Activated effector memory CD4-positive, alpha-beta T cell treated with anti-CD3 and anti-CD28 coated beads, Interleukin-2, amount 50 U/mL, for 16 hours (primary cell): ENCODE measurements at regions not wholly inside any gene's neighbourhood (a gene's known extent, or its start where the extent isn't known, plus 50 kb on each side); places are given as distances from the start of the nearest gene placed in this dataset.

Experiments
- DNase-seq: peaks from one replicate; pipeline ENCODE4 v3.0.0-alpha.2; 2020

DNA sequence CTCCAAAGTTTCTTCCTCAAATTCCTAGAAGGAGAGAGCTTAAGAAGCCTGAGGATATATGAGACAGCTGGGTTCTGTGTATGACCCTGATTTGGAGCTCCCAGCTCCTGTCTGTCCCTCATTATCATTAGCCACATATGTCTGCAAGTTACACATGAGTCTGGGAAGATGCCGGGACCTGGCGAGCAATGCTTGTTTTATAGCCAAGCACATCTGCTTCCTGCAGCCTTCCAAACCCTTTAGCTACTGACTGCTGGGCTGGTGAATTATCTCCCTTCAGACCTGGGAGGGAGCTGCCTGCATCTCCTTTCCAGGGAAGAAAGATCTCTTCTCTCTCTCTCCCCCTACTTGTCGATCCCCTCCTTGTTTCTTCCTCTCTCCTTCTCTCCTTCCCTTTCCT is 556.7 kb upstream of the BOD1L1 start:
- DNase-seq, result no peak

DNA sequence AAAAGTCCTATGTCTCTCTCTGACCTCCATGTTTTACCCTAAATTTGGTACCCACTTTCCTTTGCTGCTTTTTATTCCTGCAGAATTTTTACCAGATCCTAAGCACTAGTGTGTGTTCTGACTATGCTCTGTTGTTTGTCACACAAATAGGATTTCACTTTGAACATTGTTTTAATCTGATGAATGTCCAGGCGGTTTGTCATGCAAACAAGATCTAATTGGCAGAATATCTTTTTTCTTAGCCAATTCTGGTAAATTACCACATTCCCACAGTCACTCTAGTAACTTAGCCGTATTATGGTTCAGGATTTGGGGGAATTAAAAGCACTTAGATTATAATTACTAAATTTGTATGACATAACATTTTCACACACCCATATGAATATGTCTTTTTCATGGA is 557.2 kb upstream of the BOD1L1 start:
- no peak for DNase-seq

DNA sequence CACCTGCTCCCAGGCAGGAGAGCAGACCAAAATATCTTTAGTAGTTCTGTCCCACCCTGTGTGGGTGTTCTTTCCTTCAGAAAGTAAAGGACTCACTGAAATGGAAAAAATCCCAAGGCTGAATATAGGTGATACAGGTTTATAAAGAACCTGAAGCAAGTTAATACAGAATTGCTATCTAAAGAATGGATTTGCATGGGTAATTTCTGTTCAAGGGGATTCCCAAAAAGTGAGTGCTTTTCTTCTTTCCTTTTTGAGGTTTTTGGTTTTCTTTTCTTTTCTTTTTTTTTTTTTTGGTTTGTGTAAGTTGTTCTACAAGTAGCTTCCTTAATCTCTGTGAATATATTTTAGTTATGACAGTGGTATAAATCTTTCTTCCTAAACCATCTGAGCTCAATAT is 560.7 kb upstream of the BOD1L1 start:
- no peak for DNase-seq

DNA sequence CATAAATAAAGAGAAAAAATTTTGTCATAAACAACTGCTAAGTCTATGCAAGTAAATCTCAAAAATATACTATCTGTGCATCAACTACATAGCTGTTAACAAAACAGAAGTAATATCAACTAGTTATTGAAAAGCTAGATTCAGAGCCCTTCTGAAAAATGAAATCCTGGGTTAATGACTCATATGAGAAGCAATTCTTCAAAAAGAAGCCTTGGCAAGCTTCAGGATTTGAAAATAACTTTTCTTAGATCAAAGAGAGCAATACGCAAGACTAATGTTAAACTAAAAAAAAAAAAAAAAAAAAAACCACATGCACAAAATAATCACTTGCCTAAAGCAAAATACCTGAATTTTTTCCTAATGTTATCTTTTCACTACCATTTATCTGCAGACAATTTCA is 566.1 kb upstream of the BOD1L1 start:
- no peak for DNase-seq

DNA sequence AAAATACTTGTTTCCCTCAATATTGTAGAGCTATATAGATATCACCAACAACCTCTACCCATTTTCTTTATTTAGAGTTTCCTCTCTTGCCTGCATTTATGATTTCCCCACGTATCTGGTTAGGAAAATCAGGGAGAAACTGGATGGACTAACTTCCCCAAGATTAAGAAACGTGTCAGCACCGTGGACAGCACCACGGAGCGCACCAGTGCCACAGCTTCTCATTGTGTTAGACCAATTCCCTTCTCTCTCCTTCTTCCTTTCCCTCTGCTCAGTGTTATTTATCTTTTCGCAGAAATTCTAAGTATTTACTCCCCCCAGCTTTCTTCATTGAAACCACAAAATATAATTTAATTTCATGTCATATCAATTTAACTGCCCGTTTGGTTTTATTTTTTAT is 568.6 kb upstream of the BOD1L1 start:
- DNase-seq, result no peak

DNA sequence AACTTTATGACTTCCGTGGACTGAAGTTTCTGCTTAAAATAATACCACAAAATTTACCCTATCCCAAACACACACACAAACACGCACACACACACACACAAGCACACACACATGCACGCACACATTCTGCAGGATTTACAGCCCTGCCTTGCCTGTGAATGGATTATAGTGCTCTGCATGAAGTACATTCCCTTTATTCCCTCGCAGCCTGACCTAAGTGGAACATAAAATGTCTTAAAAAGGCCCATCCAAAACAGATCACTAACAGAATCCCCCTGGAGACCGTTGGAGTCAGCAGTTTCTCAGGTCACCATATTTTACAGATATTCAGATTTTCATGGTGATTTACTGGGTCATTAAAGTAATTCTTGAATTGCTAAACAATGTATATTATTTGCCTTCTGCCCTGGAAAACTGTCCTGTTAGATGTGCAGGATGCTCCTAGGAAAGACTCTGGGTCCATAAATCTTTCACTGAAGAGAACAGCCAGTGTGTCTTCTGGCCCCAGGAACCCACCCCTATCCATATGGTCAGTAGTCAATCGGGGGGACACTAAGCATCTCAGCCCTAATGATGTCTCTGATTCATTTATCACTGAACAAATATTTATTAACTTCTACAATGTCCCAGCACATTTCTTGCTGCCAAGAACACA is 587.7 kb upstream of the BOD1L1 start:
- no peak for DNase-seq

DNA sequence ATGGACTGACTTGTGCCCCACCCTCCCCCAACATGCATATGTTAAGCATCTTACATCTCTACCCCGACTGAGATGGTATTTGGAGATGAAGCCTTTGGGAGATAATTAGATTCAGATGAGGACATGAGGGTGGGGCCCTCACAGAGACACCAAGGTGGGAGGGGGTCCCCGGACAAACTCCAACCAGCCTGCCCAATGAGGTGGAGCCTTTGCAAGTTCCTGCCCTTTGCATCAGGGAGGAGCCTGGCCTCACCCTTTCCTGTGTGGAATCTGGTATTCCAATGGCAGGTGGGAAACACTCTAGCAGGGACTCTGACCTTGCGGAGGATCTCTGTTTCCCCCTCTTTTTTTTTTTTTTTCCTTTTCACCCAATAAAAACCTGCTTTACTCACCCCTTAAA is 589.9 kb upstream of the BOD1L1 start:
- no peak for DNase-seq

DNA sequence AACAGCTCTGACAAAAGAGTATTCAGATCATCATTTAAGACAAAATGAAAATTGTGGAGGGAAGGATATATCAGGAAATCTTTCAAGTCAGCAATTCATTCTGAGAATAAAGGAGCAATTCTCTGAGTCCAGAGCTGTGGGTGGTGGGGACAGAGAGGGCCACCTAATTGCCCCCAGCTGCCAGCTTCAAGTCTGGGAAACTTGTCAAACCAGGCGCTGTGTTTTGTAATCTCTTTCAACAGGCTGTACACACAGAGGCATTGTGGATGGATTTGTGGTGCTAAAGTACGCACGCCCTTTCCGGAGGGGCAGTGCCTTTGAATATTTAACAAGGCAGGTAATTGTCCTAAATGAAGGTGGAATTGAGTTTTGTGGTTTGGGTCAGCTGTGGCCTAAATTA is 591.1 kb upstream of the BOD1L1 start:
- no peak for DNase-seq

DNA sequence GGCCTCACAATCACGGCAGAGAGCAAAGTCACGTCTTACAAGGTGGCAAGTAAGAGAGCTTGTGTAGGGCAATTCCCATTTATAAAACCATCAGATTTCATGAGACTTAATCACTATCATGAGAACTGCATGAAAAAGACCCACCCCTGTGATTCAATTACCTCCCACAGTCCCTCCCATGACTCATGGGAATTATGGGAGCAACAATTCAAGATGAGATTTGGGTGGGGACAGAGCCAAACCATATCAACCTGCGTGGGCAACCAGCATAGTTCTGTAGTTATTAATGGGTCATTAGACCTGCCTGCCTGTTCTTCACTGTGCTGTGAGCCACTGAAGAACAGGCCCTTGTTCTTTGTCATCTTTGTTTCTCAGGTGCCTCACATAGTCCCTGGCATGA is 593.7 kb upstream of the BOD1L1 start:
- no peak for DNase-seq

DNA sequence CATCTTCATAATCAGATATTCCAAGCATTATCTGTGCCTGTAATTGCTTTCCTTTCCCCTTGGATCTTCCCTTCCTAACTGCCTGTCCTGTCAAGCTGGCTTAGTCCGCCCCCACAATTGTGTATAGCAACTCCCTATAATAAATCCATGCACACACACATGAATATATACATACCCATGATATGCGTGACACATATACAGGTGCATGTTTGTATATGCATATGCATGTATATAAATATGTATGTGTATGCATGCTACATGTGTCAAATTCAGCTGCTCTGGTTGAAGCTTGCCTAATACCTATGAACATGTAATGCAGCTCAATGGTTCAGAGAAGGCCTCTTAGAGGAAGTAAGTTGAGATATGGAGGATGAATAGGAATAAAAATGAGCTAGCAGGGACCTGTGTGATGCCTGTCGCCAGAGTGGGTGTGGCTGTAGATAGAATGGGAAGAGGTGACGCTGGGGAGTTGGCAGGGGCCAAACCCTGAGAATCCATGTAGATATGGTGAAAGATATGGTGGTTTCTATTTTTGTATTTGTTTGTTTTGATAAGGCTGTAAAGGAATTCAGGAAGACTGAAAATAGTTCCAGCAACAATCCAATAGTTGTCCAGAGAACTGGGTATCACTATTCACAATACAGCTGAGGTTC is 595.0 kb upstream of the BOD1L1 start:
- no peak for DNase-seq

DNA sequence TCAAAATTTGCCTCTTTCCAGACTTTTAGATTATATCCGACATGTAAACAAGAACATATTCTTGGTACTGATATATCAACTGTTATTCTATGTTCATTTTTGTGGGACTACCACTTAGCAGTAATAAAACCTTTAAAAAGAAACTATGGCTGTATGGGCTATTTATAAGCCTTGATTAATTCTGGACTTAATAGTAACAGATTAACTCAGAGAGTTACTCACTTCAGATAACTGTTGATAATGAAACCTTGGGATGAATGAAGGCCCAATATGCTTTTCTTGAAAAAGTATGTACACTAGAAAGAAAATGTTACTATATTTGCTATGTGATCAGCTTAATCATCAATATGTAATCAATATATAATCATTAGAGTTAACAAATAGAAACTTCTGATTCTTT is 595.9 kb upstream of the BOD1L1 start:
- no peak for DNase-seq

DNA sequence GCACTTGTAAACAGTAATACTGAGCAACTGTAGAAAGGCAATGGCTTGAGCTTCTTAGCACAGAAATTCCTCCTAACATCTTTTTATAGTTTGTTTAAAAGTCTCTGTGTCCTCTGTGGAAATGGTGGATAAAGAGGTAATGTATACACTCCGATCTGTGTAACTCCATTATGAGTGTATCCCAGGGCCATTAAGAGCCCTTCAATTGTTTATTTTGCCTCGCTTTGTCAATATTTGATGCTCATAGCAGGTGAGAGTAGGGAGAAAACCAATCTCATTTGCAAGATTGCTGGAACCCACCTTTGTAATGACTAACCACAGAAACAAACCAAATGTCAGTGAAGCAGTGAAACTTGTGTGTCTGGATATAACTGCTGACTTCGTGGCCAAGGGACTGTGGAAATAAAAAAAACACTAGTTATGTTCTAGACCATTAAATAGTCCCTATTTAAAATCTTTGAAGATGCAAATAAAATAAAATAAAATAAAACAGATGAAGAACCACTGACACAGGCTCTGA is 598.2 kb upstream of the BOD1L1 start:
- no peak for DNase-seq

DNA sequence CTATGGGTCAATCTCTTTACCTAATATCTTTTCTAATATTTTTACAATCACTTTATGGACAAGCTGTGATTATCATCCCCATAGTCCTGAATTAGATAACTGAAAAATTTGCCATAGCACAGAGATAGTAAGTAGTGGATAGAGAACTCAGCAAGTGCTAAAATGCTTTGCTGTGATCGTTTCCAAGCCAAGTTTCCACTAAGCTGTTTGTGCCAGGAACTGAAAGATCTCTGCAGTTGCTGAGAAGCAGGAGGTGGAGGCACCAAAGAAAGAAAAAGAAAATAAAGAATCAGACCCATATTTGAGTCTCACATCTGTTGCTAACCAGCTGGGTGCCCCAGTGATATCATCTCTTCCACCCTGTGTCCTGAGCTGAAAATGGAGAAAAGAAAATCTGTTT is 605.6 kb upstream of the BOD1L1 start:
- DNase-seq, result no peak

DNA sequence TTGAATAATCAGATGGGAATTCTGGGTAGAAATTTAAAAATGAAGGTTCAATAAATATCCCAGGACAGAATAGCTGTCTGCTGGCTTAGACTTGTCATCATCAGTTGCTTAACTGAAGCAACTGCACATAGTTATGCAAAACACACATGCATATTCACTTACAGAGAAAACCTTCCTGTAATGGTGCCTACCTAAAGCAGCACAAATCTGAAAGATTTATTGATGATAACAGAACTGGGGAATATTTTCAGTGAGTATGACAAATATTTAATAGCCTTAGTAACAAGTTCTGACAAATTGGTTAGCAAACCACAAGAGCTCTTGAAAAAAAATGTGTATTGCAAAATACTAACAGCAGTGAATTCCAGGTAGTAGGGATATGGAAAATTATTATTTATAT is 606.8 kb upstream of the BOD1L1 start:
- DNase-seq, result no peak

DNA sequence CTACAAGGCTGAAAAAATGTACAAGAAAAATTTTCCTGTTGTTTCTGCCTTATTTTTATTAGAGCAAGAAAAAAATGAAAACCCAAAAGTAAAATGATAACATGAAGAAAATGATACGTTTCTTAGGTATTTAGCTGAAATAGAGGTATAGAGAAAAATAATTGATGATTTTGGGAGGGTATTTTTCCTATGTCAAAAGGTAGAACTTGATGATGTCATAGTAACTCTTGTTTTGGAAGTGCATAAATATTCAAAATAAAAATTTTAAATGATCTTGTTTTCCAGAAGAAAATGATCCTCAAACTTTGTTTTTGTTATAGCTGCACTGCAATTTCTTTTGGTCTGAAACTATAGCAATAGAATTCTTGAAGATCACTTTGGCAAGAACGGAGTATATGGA is 608.8 kb upstream of the BOD1L1 start:
- DNase-seq, result no peak

DNA sequence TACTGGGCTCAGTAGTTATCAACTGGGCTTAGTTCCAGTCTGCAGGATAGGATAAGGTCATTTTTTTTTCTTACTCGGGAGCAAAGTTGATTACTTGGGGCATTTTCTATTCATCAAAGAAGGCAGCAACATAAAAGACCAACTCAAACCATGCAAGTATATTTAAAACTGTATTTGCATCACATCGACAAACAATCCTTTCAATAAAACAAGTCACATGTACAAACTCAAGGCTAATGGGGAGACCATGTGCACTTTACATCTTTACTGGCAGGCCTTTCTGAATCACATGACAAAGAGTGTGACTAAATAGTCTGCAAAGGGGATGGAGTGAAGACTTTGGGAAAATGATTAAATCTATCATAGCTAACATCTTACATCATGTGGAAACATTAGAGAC is 610.4 kb upstream of the BOD1L1 start:
- no peak for DNase-seq

DNA sequence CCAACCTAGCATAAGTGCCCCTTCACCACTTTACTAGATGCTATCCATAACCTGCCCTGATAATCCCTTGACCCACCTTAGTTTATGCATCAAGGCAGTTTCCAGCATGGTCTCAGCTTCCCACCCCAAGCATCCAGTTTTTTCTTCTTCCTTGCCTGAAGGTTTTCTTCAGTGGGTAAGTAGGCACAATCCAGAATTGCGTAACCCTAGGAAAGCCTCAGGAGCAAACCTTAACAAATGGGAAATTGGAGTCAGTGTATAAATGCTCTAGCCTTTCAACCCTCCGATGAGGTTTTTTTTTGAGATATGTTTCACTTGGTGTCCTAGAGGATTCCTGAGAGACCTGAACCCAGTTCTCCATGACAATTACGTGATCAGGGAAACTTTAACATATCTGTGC is 614.0 kb upstream of the BOD1L1 start:
- DNase-seq, result no peak

DNA sequence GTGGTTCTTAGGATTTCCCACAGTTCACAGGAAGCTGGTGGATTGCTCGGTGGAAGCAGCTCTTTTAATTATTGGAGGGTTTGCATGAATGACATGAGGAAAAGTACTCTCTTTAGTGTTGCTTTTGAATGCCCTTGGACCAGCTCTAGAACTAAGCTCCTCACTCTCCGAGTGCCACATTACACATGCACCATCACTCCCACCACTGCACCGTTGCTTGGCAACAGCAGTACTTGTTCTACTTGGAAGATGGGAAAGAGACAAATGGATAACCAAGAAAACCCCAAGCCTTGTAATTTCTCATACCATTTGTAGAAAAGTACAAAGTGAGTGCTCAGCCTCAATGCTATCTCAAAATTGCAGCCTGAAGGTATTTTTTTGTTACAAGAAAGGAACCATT is 620.2 kb upstream of the BOD1L1 start:
- no peak for DNase-seq

DNA sequence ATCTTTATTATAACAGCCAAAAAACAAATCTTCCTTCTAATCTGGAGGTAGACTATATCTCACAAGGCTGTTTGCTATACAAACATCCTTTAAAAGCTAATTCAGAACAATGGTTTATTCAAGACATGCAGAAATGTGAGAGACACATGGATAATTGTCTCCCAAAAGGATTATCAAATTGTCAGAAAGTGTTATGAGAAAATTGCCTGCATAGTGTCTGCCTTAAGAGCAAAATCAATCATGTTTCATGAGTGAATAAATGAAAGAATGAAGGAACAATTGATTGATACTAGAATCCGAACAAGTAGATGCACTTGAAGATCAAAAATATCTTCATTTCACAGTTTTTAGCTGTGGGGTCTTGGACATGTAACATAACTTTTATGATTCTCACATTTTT is 621.7 kb upstream of the BOD1L1 start:
- no peak for DNase-seq

DNA sequence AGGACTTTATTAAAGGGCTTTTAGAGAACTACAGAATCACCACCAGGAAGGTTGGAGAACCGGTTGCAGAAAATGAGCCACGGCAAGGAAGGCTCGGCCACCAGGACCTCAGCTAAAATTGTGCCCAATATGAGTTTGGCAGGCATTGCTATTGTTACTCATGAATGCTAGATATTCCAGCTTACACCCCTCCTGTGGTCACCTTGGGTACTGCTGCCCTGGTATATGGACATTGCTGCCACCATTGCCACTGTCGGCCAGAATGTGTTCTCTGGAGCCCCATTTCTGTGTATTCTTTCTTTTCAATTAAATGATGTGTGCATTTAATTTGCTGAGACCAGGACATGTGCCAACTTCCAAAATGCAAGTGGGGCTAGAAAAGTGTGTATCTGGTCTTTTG is 626.7 kb upstream of the BOD1L1 start:
- no peak for DNase-seq

DNA sequence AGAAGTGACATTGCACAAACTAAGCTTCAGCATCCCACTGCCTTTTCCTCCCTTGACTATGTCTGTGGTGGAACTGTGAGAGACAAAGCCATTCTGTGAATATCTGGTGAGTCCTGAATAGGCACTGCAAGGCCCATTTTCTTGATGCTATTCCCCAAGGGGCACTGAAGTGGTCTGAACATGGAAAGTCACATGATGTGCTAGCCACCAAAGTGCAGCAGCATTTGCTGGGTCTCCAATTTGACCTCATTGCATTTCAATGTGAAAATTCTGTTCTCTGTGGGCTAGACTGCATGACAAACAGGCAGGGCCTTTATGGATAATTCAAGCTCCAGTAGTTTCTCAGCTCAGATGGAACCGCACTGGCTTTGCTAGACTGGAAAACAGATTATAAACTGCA is 627.4 kb upstream of the BOD1L1 start:
- no peak for DNase-seq

DNA sequence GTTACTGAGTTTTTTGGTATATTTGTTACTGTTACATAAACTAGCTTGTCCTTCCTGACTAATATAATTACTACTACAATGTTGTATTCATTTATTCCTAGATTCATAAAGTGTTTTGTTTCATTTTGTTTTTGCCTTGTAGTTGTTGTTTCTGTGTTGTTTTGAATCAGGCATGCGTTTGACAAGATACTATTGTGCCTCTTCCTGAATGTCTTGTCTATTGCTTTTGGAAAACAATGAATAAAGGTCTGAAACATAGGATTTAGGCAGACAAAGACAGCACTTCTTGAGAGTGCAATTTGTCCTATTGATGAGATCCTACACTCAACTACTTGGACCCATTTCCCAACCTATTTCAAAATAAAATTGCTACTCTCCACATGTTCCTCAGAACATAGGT is 630.4 kb upstream of the BOD1L1 start:
- DNase-seq, result no peak

DNA sequence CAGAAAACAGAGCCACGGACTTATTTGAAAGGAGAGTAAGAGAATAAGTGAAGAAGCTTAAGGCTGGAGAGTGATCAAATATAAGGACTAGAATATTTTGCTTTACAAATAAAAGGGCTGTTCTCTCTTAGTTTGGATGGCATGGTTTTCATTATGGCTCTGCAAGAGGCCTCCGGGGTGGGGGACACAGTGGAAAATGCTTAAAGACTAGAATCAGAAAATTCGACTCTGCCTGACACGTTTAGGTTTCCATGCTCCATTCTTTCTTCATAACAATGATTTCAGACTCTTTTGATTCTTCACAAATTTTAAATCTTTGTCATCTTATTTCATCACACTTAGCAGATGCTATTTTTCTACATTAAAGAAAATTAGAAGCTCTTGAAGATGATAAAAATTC is 632.4 kb upstream of the BOD1L1 start:
- no peak for DNase-seq

DNA sequence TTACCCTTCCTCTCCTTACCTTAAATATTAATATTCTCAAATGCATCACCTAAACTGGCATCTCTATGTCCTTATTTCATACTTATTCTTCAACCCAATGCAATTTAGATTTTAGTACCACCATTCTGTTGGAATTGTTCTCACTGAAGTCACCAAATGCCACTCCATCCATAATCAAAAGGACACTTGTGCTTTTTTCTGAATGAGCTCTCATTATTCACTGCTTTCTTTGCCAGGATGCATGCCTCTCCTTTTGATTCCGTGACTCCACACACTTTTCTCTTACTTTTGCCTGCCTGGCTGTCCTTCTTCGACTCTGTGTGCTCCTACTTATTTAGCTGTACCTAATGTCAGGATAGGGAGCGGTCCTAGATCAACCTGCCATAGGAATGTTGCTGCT is 633.1 kb upstream of the BOD1L1 start:
- DNase-seq, result no peak

DNA sequence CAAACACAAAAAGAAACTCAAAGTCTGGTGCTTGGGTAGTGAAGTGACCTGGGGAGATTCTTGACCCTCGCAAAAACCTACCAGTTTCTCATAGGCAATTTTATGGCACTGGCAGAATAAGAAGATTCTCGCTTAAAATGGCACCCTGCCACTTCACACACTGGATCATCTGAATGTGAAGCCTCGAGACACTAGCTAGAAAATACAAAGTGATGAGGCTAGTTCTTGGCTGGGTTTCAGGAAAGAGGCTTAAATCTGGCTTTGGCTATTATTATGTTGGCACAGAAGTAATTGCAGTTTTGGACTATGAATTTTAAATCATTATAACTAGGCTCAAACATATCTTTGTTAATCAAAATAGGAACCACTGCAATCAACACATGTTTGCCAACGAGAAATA is 634.7 kb upstream of the BOD1L1 start:
- no peak for DNase-seq
